CD4-positive, alpha-beta memory T cell (primary cell): ENCODE measurements at regions not wholly inside any gene's neighbourhood (a gene's known extent, or its start where the extent isn't known, plus 50 kb on each side); places are given as distances from the start of the nearest gene placed in this dataset.

Source experiments
- CTCF ChIA-PET: fragments of 350-600 bp; sonication (Branson Sonifier 250); formaldehyde crosslinking; loops from one replicate; lab custom pipeline; 2021; ENCODE audit warnings: inconsistent platforms; ENCODE audit not compliant: partially characterized antibody; lab: Charles Lee
- POLR2A ChIA-PET: fragments of 350-600 bp; sonication (Branson Sonifier 250); formaldehyde crosslinking; loops from one replicate; lab custom pipeline; 2021; ENCODE audit not compliant: partially characterized antibody; lab: Charles Lee
- DNase-seq, 5 donors: peaks; one replicate each; pipeline versions ENCODE4 v3.0.0 to v3.0.0-alpha.2; 2020 to 2022; ENCODE audit warnings: mixed read lengths in 1 of 5
- H3K27ac ChIP-seq: one replicate; pipeline ENCODE4 v1.7.0; 2013; ENCODE audit warnings: low read depth, low read length
- H3K27me3 ChIP-seq: 2 replicates; pipeline ENCODE4 v1.7.0; 2013; ENCODE audit warnings: mild to moderate bottlenecking, low read length, moderate library complexity; ENCODE audit not compliant: insufficient read depth
- H3K36me3 ChIP-seq: 2 replicates; pipeline ENCODE4 v1.7.0; 2013; ENCODE audit warnings: mild to moderate bottlenecking, low read length, moderate library complexity; ENCODE audit not compliant: insufficient read depth
- H3K4me1 ChIP-seq: 2 replicates; pipeline ENCODE4 v1.7.0; 2013; ENCODE audit warnings: mild to moderate bottlenecking, low read length, moderate library complexity; ENCODE audit not compliant: insufficient read depth
- H3K4me3 ChIP-seq, 2 donors: one replicate each; pipeline ENCODE4 v1.7.0; 2013; ENCODE audit warnings: low read length in 2 of 2, mild to moderate bottlenecking in 1 of 2
- H3K9me3 ChIP-seq, 2 donors: one replicate each; pipeline ENCODE4 v1.7.0; 2013; ENCODE audit warnings: low read length in 2 of 2, control low read depth in 1 of 2; ENCODE audit not compliant: control insufficient read depth in 1 of 2
- H3K27ac Mint-ChIP-seq, 7 donors: one replicate each; pipeline ENCODE4 v1.8.0; 2020 to 2021; ENCODE audit warnings: mixed read lengths in 7 of 7, mild to moderate bottlenecking in 6 of 7, inconsistent platforms in 3 of 7, moderate library complexity in 3 of 7
- H3K27me3 Mint-ChIP-seq, 2 donors: one replicate each; pipeline ENCODE4 v1.8.0; 2020 to 2021; ENCODE audit warnings: mixed read lengths in 2 of 2
- H3K36me3 Mint-ChIP-seq, 2 donors: one replicate each; pipeline ENCODE4 v1.8.0; 2020 to 2021; ENCODE audit warnings: mixed read lengths in 2 of 2, inconsistent platforms in 1 of 2, mild to moderate bottlenecking in 1 of 2
- H3K4me1 Mint-ChIP-seq, 4 donors: one replicate each; pipeline ENCODE4 v1.8.0; 2020 to 2021; ENCODE audit warnings: mixed read lengths in 4 of 4, mild to moderate bottlenecking in 1 of 4
- H3K4me3 Mint-ChIP-seq, 8 donors: one replicate each; pipeline ENCODE4 v1.8.0; 2020 to 2021; ENCODE audit warnings: mixed read lengths in 8 of 8, mild to moderate bottlenecking in 7 of 8, moderate library complexity in 6 of 8, inconsistent platforms in 3 of 8
- H3K9me3 Mint-ChIP-seq, 8 donors: one replicate each; pipeline ENCODE4 v1.8.0; 2020 to 2021; ENCODE audit warnings: mixed read lengths in 8 of 8, mild to moderate bottlenecking in 5 of 8, inconsistent platforms in 3 of 8, moderate library complexity in 1 of 8
- intact Hi-C: fragments of 100-400 bp; cut with micrococcal nuclease; formaldehyde crosslinking; loops from one replicate; pipeline ENCODE4 v1.15.1; 2023

DNA sequence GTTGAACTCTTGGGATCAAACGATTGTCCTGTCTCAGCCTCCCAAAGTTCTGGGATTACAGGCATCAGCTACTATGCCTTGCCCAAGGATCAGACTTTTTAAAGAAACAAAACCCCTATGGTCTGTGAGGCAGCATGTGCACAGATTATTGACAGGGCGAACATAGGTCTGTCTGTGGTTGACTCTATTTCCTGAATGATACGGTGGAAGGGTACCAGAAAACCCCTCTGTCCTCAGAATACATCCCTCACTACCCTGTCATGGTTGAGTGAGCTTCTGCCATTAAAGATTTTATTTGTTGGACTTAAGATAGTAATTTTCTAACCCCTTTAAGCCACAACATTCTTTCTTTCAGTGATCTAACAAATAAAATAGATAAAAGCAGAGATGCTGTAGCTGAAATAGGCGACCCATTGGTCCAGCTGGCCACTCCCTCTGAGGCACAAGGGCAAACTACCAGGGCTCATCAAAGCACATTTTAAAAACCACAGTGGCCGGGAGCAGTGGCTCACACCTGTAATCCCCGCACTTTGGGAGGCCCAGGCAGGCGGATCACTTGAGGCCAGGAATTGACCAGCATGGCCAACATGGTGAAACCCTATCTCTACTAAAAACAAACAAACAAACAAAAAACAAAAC lies 84.9 kb upstream of the ANKRD55 start:
- intact Hi-C loops = no loop called here
- Mint-ChIP-seq H3K27me3 (no peaks in the 10 kb centered on the region), H3K4me1 (peaks cover 14 to 34% (median 21%) of the 10 kb centered on the region in 4 donors), H3K27ac (peak overlapping the region in 1 of 7 donors; percentile 13), H3K4me3 (no peak overlapping the region), H3K9me3 (no peaks in the 10 kb centered on the region), H3K36me3 (no peaks in the 10 kb centered on the region)
- POLR2A ChIA-PET = interaction anchor here (4.0 kb wide), 1 partner anchor 11 kb away, joined by 24 read pairs; no protein-coding TSS in a partner anchor
- H3K27ac ChIP-seq = no peak overlapping the region
- CTCF ChIA-PET = no interaction called here
- no peaks in the 10 kb centered on the region for H3K36me3 ChIP-seq
- peaks cover 33% of the 10 kb centered on the region for H3K4me1 ChIP-seq
- DNase-seq = no peak
- no peak overlapping the region for H3K4me3 ChIP-seq
- no peaks in the 10 kb centered on the region for H3K27me3 ChIP-seq
- no peaks in the 10 kb centered on the region for H3K9me3 ChIP-seq

DNA sequence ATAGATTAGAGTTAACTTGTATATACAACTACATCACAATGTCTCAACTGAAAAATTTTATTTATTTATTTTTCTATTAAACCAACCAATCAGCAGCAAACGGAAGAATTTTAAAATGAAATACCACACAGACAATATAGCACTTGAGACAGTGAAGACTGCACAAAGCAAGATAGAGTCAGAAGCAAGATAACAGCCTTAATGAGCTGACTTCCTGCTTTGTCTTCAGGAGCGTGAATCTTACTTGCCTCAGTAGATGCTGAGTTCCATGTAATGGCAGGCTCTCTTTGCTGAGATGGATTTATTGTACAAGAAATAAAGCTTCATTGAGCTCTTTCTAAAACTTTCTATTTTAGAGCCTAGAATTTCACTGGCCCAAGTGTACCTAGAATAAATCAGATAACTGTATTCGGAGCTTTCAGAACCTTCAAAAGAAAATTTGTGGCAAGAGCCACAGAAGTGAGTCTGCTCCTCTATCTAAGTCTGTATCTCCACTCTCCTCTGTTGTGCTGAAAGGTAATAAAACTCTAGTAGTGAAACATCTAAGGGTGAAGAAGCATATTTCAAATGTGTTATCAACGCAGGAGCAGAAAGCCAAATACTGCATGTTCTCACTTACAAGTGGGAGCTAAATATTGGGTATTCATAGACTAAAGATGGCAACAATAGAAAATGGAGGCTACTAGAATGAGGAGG lies 83.3 kb upstream of the ANKRD55 start:
- Histone ChIP-seq H3K27me3 (no peaks in the 10 kb centered on the region), H3K9me3 (no peaks in the 10 kb centered on the region), H3K27ac (no peak overlapping the region), H3K4me3 (no peak overlapping the region), H3K4me1 (peaks cover 25% of the 10 kb centered on the region), H3K36me3 (no peaks in the 10 kb centered on the region)
- Mint-ChIP-seq H3K27me3 (no peaks in the 10 kb centered on the region), H3K27ac (peak overlapping the region in 5 of 7 donors; percentile 36 to 70 (median 70)), H3K4me3 (peak overlapping the region in 4 of 8 donors; percentile 32 to 65 (median 52)), H3K9me3 (no peaks in the 10 kb centered on the region), H3K4me1 (peaks cover 11 to 23% (median 13%) of the 10 kb centered on the region in 4 donors), H3K36me3 (no peaks in the 10 kb centered on the region)
- CTCF ChIA-PET = interaction anchor here (1.0 kb wide), 1 partner anchor 13 kb away, joined by 3 read pairs; no protein-coding TSS in a partner anchor
- intact Hi-C loops = no loop called here
- POLR2A ChIA-PET = interaction anchor here (0.6 to 4.0 kb wide), 3 partner anchors 12 to 501 kb away, joined by 3 to 24 read pairs (median 3); no protein-coding TSS in a partner anchor
- peak in 1 of 5 donors; percentile 15 for DNase-seq

DNA sequence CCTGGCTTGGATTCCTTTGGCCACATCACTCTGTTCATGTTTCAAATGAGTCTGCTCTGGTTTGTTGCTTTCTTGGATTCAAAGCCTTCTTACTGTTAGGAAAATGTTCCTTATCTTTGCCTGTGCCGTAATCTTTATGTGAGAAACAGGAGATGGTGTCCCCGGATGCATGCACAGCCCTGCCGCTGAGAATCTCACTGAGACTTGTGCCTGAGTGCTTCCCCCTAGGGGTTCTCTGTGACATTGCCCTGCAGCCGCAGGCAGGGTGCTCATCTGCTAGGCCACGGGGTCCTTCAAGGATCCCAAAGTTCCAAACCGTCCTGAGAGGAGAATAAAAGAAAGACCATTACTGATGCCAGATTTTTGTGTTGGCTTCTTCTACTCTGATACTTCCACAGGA lies 81.4 kb upstream of the ANKRD55 start:
- peak overlapping the region in 2 of 7 donors; percentile 1 to 66 for H3K27ac Mint-ChIP-seq

DNA sequence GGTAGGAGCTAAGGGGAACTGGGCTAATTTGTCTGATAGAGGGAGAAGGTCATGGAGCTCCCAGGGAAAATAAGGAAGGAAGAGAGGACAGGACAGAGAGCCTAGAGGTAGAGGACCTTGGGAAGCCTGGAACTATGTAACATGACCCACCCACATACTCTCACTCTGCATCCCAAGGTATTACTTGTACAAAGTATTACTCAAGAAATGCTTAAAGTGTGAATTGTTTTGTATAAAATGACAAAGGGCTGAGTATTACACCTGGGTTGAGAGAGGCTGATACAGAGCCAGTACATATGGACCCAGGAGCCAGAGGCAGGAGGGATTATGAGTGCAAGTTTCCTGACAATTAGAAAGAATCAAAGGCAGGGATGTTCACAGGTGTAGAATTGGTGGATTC lies 80.5 kb upstream of the ANKRD55 start:
- Histone ChIP-seq H3K4me3 (no peak overlapping the region), H3K4me1 (peaks cover 22% of the 10 kb centered on the region), H3K27me3 (no peaks in the 10 kb centered on the region), H3K9me3 (no peaks in the 10 kb centered on the region), H3K27ac (no peak overlapping the region), H3K36me3 (no peaks in the 10 kb centered on the region)
- Mint-ChIP-seq H3K9me3 (no peaks in the 10 kb centered on the region), H3K27ac (no peak overlapping the region), H3K4me3 (no peak overlapping the region), H3K27me3 (no peaks in the 10 kb centered on the region), H3K4me1 (peaks cover 7 to 13% (median 10%) of the 10 kb centered on the region in 4 donors), H3K36me3 (no peaks in the 10 kb centered on the region)
- POLR2A ChIA-PET = no interaction called here
- DNase-seq = no peak
- intact Hi-C loops = no loop called here
- CTCF ChIA-PET = interaction anchor here (0.8 kb wide), 1 partner anchor 14 kb away, joined by 4 read pairs; no protein-coding TSS in a partner anchor

More for the DNA sequence above, 81.4 kb upstream of the ANKRD55 start:
- intact Hi-C loops = no loop called here
- no peaks in the 10 kb centered on the region for H3K27me3 Mint-ChIP-seq
- ChIA-PET CTCF (no interaction called here), POLR2A (no interaction called here)
- peak in 2 of 5 donors; percentile 19 to 22 for DNase-seq
- peaks cover 22% of the 10 kb centered on the region for H3K4me1 ChIP-seq
- no peaks in the 10 kb centered on the region for H3K9me3 ChIP-seq
- H3K4me1 Mint-ChIP-seq = peaks cover 7 to 14% (median 12%) of the 10 kb centered on the region in 4 donors
- no peak overlapping the region for H3K4me3 ChIP-seq
- H3K36me3 Mint-ChIP-seq = no peaks in the 10 kb centered on the region
- H3K27ac ChIP-seq = no peak overlapping the region
- H3K36me3 ChIP-seq = no peaks in the 10 kb centered on the region
- H3K27me3 ChIP-seq = no peaks in the 10 kb centered on the region
- peak overlapping the region in 2 of 8 donors; percentile 1 to 21 for H3K4me3 Mint-ChIP-seq
- no peaks in the 10 kb centered on the region for H3K9me3 Mint-ChIP-seq

DNA sequence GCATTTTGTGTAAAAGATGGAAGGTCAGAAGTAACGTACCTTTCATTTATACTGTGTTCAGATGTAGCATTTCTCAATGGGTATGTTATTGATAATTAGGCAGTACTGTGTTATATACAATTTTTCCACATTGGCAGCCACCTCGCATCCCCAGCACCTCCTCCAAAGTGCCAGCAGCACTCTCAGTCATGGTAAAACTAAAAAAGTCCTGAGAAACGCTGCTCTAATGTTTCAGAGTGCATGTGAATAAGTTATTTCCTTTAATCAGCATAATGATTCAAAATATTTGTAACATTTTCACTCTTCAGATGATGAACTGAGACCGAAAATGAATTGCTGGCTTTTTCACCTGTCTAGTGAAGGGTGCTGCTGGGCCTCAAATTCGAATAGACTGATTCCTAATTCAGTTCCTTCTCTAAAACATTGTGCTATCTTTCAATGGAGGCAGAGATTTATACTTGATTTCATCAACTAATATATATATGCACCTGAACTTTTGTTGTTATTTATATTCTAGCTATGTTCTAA lies 79.9 kb upstream of the ANKRD55 start:
- intact Hi-C loops = no loop called here
- CTCF ChIA-PET = interaction anchor here (0.8 kb wide), 1 partner anchor 14 kb away, joined by 4 read pairs; no protein-coding TSS in a partner anchor

DNA sequence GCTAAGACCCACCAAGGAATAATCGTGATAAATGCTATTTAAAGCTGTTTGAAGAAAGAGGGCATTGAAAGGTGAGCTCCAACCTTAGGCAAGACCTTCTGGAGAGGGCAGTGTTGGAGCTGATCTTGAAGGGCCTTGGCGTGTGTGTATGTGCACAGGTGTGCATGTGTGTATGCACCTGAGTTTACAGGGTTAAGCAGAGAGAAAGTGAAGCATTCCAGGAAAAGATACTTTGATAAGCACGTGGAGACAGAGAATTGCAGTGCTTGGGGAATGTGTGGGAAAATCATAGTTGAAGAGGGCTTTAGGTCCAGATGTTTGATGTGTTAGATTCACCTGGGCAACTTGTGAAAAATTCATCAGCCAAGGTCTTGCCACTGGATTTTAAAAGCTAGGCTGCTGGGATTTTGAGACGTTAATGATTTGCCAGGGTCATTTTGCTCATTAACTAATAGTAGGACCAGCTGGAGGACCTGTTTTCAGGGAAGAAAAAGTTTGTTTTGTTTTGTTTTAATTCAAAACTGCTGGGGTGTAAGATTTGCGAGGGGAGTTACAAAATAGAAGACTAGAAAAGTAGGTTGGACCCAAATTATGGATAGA lies 78.3 kb upstream of the ANKRD55 start:
- DNase-seq = no peak
- intact Hi-C loops = no loop called here
- Histone ChIP-seq H3K4me1 (peaks cover 7% of the 10 kb centered on the region), H3K27me3 (no peaks in the 10 kb centered on the region), H3K36me3 (no peaks in the 10 kb centered on the region), H3K9me3 (no peaks in the 10 kb centered on the region), H3K27ac (no peak overlapping the region), H3K4me3 (no peak overlapping the region)
- H3K27ac Mint-ChIP-seq = peak overlapping the region in 2 of 7 donors; percentile 27 to 36
- CTCF ChIA-PET = interaction anchor here (0.8 to 1.3 kb wide), 2 partner anchors 13 to 40 kb away, joined by 3 read pairs; no protein-coding TSS in a partner anchor
- POLR2A ChIA-PET = interaction anchor here (0.8 kb wide), 1 partner anchor 10 kb away, joined by 3 read pairs; no protein-coding TSS in a partner anchor
- H3K4me1 Mint-ChIP-seq = peaks cover 1 to 12% (median 6%) of the 10 kb centered on the region in 4 donors
- H3K4me3 Mint-ChIP-seq = no peak overlapping the region
- peaks cover 0 to 12% (median 4%) of the 10 kb centered on the region in 8 donors for H3K9me3 Mint-ChIP-seq
- H3K36me3 Mint-ChIP-seq = peaks cover 0 to 5% of the 10 kb centered on the region in 2 donors
- no peaks in the 10 kb centered on the region for H3K27me3 Mint-ChIP-seq

More for the DNA sequence above, 79.9 kb upstream of the ANKRD55 start:
- Mint-ChIP-seq H3K9me3 (no peaks in the 10 kb centered on the region), H3K27ac (peak overlapping the region in 1 of 7 donors; percentile 23), H3K27me3 (no peaks in the 10 kb centered on the region), H3K36me3 (no peaks in the 10 kb centered on the region), H3K4me1 (peaks cover 7 to 13% (median 10%) of the 10 kb centered on the region in 4 donors), H3K4me3 (no peak overlapping the region)
- POLR2A ChIA-PET = no interaction called here
- H3K27me3 ChIP-seq = no peaks in the 10 kb centered on the region
- H3K4me3 ChIP-seq = no peak overlapping the region
- DNase-seq = no peak
- H3K9me3 ChIP-seq = no peaks in the 10 kb centered on the region
- H3K36me3 ChIP-seq = no peaks in the 10 kb centered on the region
- peaks cover 21% of the 10 kb centered on the region for H3K4me1 ChIP-seq
- H3K27ac ChIP-seq = no peak overlapping the region
